H1 (cell line): ENCODE measurements at regions not wholly inside any gene's neighbourhood (a gene's known extent, or its start where the extent isn't known, plus 50 kb on each side); places are given as distances from the start of the nearest gene placed in this dataset.

Experiments
- CTCF ChIA-PET: fragments of 300-600 bp; sonication (Branson Sonifier 250); formaldehyde crosslinking; loops from one replicate; lab custom pipeline; 2021; ENCODE audit not compliant: partially characterized antibody; lab: Charles Lee
- POLR2A ChIA-PET: fragments of 300-600 bp; sonication (Branson Sonifier 250); formaldehyde crosslinking; loops from one replicate; lab custom pipeline; 2021; ENCODE audit warnings: inconsistent platforms; ENCODE audit not compliant: partially characterized antibody; lab: Charles Lee
- DNase-seq, 2 experiments: peaks; one replicate each; pipeline versions ENCODE4 v3.0.0 to v3.0.0-alpha.2; 2010 to 2022; ENCODE audit warnings: low spot score in 2 of 2, low read depth in 1 of 2, mixed read lengths in 1 of 2
- FAIRE-seq: peaks from 2 replicates; lab custom pipeline; 2011; peaks lifted over from hg19 to GRCh38; lab: Jason Lieb, UNC
- H2AFZ ChIP-seq: 2 replicates; pipeline ENCODE4 v1.8.1; 2012; ENCODE audit warnings: low read length, inconsistent platforms
- H2AK5ac ChIP-seq: 2 replicates; pipeline ENCODE4 v1.6.1; 2013; ENCODE audit warnings: low read depth, low read length
- H2BK120ac ChIP-seq: replicated peaks from 2 replicates; pipeline ENCODE3; 2013; ENCODE audit warnings: low read depth, low read length, inconsistent platforms
- H2BK12ac ChIP-seq: 2 replicates; pipeline ENCODE4 v1.6.1; 2013; ENCODE audit warnings: low read depth, low read length
- H2BK15ac ChIP-seq: 2 replicates; pipeline ENCODE4 v1.6.1; 2013; ENCODE audit warnings: low read length
- H2BK20ac ChIP-seq: 2 replicates; pipeline ENCODE4 v1.6.1; 2013; ENCODE audit warnings: low read length
- H2BK5ac ChIP-seq: 2 replicates; pipeline ENCODE4 v1.6.1; 2013; ENCODE audit warnings: low read depth, low read length
- H3K14ac ChIP-seq: 2 replicates; pipeline ENCODE4 v1.6.1; 2013; ENCODE audit warnings: inconsistent platforms; ENCODE audit not compliant: insufficient read length
- H3K18ac ChIP-seq: 2 replicates; pipeline ENCODE4 v1.6.1; 2013; ENCODE audit warnings: low read length; ENCODE audit errors: extremely low read depth
- H3K23ac ChIP-seq: 2 replicates; pipeline ENCODE4 v1.6.1; 2013; ENCODE audit warnings: inconsistent platforms; ENCODE audit not compliant: insufficient read length
- H3K23me2 ChIP-seq: 2 replicates; pipeline ENCODE4 v1.6.1; 2013; ENCODE audit warnings: low read depth, low read length
- H3K27ac ChIP-seq: 2 replicates; pipeline ENCODE4 v1.6.1; 2011; ENCODE audit warnings: low read depth, low read length, inconsistent platforms
- H3K27me3 ChIP-seq, 4 experiments: replicated peaks in 1 of 4; 1 replicate in 1 of 4; 2 replicates in 3 of 4; pipeline versions ENCODE4 v1.6.1 to v1.8.1; 2011 to 2013; ENCODE audit warnings: low read length in 3 of 4, mild to moderate bottlenecking in 3 of 4, inconsistent platforms in 2 of 4, mixed read lengths in 2 of 4, moderate library complexity in 1 of 4; ENCODE audit not compliant: control insufficient read depth in 3 of 4, insufficient read depth in 3 of 4; ENCODE audit errors: extremely low read depth in 1 of 4
- H3K36me3 ChIP-seq, 4 experiments: 2 replicates each; pipeline versions ENCODE4 v1.6.1 to v1.8.1; 2011 to 2013; ENCODE audit warnings: mild to moderate bottlenecking in 4 of 4, low read length in 3 of 4, moderate library complexity in 2 of 4, control low read depth in 1 of 4, inconsistent platforms in 1 of 4; ENCODE audit not compliant: insufficient read depth in 4 of 4, control insufficient read depth in 2 of 4
- H3K4ac ChIP-seq: replicated peaks from 2 replicates; pipeline ENCODE3; 2013; ENCODE audit warnings: low read length, low read depth, mixed read lengths, inconsistent platforms; ENCODE audit not compliant: insufficient read length
- H3K4me1 ChIP-seq, 4 experiments: replicated peaks in 1 of 4; 1 replicate in 1 of 4; 2 replicates in 3 of 4; pipeline versions ENCODE4 v1.6.1 to v1.8.1; 2011 to 2013; ENCODE audit warnings: low read length in 3 of 4, inconsistent platforms in 2 of 4, mixed read lengths in 1 of 4; ENCODE audit not compliant: insufficient read depth in 4 of 4, control insufficient read depth in 3 of 4
- H3K4me2 ChIP-seq, 2 experiments: 2 replicates each; pipeline versions ENCODE4 v1.6.1 to v1.8.1; 2011 to 2013; ENCODE audit warnings: low read depth in 2 of 2, low read length in 2 of 2, control low read depth in 1 of 2, inconsistent platforms in 1 of 2, mild to moderate bottlenecking in 1 of 2; ENCODE audit not compliant: insufficient read depth in 1 of 2
- H3K4me3 ChIP-seq, 4 experiments: fragments of 200-600, 300-600 bp in 1 of 4; sonication (generic), shearing (Covaris generic), sonication (Bioruptor Twin) in 1 of 4; 2 replicates each; pipeline versions ENCODE4 v1.5.1 to v1.8.1; 2011 to 2016; ENCODE audit warnings: low read length in 4 of 4, low read depth in 3 of 4, control low read depth in 2 of 4, inconsistent platforms in 2 of 4, mild to moderate bottlenecking in 2 of 4, mixed read lengths in 1 of 4, moderate library complexity in 1 of 4; ENCODE audit not compliant: insufficient read depth in 2 of 4; ENCODE audit errors: extremely low read depth in 1 of 4
- H3K56ac ChIP-seq: replicated peaks from 2 replicates; pipeline ENCODE3; 2013; ENCODE audit warnings: low read depth, mild to moderate bottlenecking, mixed read lengths, low read length, inconsistent platforms; ENCODE audit not compliant: insufficient read length
- H3K79me1 ChIP-seq: 2 replicates; pipeline ENCODE4 v1.6.1; 2013; ENCODE audit warnings: low read depth, low read length, control low read depth
- H3K79me2 ChIP-seq, 2 experiments: 2 replicates each; pipeline versions ENCODE4 v1.6.1 to v1.8.1; 2012 to 2013; ENCODE audit warnings: low read length in 2 of 2, mild to moderate bottlenecking in 2 of 2, inconsistent platforms in 1 of 2; ENCODE audit not compliant: insufficient read depth in 2 of 2, control insufficient read depth in 1 of 2
- H3K9ac ChIP-seq, 4 experiments: replicated peaks in 1 of 4; 1 replicate in 1 of 4; 2 replicates in 3 of 4; pipeline versions ENCODE4 v1.6.1 to v1.8.1; 2011 to 2013; ENCODE audit warnings: low read depth in 3 of 4, low read length in 3 of 4, control low read depth in 2 of 4, mild to moderate bottlenecking in 2 of 4, moderate library complexity in 2 of 4, inconsistent platforms in 1 of 4; ENCODE audit errors: extremely low read depth in 1 of 4
- H3K9me3 ChIP-seq, 2 experiments: 2 replicates each; pipeline versions ENCODE4 v1.6.1 to v1.8.1; 2012 to 2013; ENCODE audit warnings: mild to moderate bottlenecking in 2 of 2, moderate library complexity in 2 of 2, control low read depth in 1 of 2, inconsistent platforms in 1 of 2, low read depth in 1 of 2, low read length in 1 of 2, mixed read lengths in 1 of 2; ENCODE audit not compliant: insufficient read depth in 2 of 2
- H4K20me1 ChIP-seq, 2 experiments: replicated peaks in 1 of 2; 2 replicates each; pipeline versions ENCODE3 to v1.8.1; 2011 to 2013; ENCODE audit warnings: inconsistent platforms in 2 of 2, low read length in 2 of 2, mild to moderate bottlenecking in 1 of 2; ENCODE audit not compliant: insufficient read depth in 2 of 2, control insufficient read depth in 1 of 2
- H4K5ac ChIP-seq: 2 replicates; pipeline ENCODE4 v1.6.1; 2013; ENCODE audit warnings: low read length, low read depth, mixed read lengths, inconsistent platforms; ENCODE audit not compliant: insufficient read length
- H4K8ac ChIP-seq: 2 replicates; pipeline ENCODE4 v1.8.0; 2013; ENCODE audit warnings: mild to moderate bottlenecking, moderate library complexity, low read length, inconsistent platforms; ENCODE audit not compliant: insufficient read depth; ENCODE audit errors: extremely low read depth
- H4K91ac ChIP-seq: replicated peaks from 2 replicates; pipeline ENCODE3; 2013; ENCODE audit warnings: low read length, mixed read lengths, inconsistent platforms; ENCODE audit not compliant: insufficient read length
- ASH2L ChIP-seq: fragments of 200-600, 300-600 bp; sonication (generic); IDR thresholded peaks from one replicate; pipeline ENCODE4 v1.7.1; 2017; ENCODE audit warnings: low read length
- ATF3 ChIP-seq: IDR thresholded peaks from 2 replicates; pipeline ENCODE4 v1.6.1; 2011; ENCODE audit warnings: low read depth, mild to moderate bottlenecking, low read length; ENCODE audit not compliant: insufficient read depth
- BACH1 ChIP-seq: IDR thresholded peaks from 2 replicates; pipeline ENCODE4 v1.6.1; 2012; ENCODE audit warnings: low read length, improper control_type of control experiment
- CHD2 ChIP-seq: IDR thresholded peaks from 2 replicates; pipeline ENCODE4 v1.6.1; 2012; ENCODE audit warnings: low read length, improper control_type of control experiment
- NRF1 ChIP-seq: IDR thresholded peaks from 2 replicates; pipeline ENCODE4 v1.6.1; 2011; ENCODE audit warnings: mild to moderate bottlenecking, low read depth, low read length, improper control_type of control experiment
- SRF ChIP-seq: IDR thresholded peaks from 2 replicates; pipeline ENCODE4 v1.6.1; 2011; ENCODE audit warnings: mild to moderate bottlenecking, low read depth, low read length, moderate library complexity
- TAF1 ChIP-seq: IDR thresholded peaks from 2 replicates; pipeline ENCODE4 v1.6.1; 2011; ENCODE audit warnings: mild to moderate bottlenecking, low read depth, low read length
- WGBS, 2 experiments: shearing (Covaris generic) in 1 of 2; methylation state at CpG; one replicate each; pipeline versions ENCODE4 v1.1.6 to v1.1.7; 2013 to 2015; ENCODE audit warnings: low lambda C conversion rate in 2 of 2, mixed read lengths in 2 of 2, inconsistent platforms in 1 of 2, low coverage in 1 of 2, missing lambda C conversion rate in 1 of 2; ENCODE audit not compliant: insufficient replicate concordance in 2 of 2, insufficient coverage in 1 of 2, insufficient read length in 1 of 2; ENCODE audit errors: extremely low coverage in 1 of 2, missing lambda C conversion rate in 1 of 2; 5-methylcytosine and 5-hydroxymethylcytosine counted together

DNA sequence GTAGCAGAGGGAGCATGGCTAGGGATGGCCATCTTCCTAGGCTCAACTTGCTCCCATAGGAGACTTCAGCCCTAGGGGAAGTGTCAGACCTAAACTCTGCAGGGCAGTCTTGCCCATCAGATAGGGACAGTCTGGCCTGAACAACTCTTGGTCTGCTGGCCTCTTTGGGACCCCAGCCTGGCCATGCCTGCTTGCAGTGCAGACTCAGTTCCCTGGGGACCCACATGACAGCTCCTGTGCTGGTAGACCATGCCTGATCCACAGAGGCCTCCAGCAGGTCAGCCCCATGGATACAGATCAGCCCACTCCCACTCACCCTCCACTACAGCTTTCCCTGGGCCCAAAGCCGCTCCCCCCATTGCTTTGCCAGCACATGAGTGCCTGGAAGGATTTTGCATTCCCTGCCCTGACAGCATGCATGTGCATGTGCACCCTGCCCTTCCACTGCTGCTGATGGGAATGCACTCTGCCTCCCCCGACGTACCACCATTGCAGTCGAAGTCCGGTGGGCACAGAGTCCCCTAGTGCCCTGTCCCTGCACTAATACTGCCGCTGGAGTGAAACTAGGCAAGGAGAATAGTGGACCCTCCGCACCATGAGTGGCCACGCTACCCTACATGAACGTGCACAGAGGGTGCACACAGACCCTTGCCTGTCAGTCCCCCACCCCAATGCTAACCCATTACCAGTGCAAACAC, 841.4 kb downstream of the FSCB start:
- no peaks in the 10 kb centered on the region for H3K79me2 ChIP-seq
- H3K14ac ChIP-seq = no peak overlapping the region
- H3K27me3 ChIP-seq = no peaks in the 10 kb centered on the region
- no peak overlapping the region for H3K4ac ChIP-seq
- CTCF ChIA-PET = interaction anchor here (0.6 to 1.7 kb wide), 2 partner anchors 16 to 609 kb away, joined by 3 read pairs; no protein-coding TSS in a partner anchor
- DNase-seq (no peak), FAIRE-seq (no peak)
- POLR2A ChIA-PET = no interaction called here
- no peak overlapping the region for H3K27ac ChIP-seq
- no peak overlapping the region for H3K23ac ChIP-seq
- no peak overlapping the region for H4K8ac ChIP-seq
- no peak overlapping the region for H4K5ac ChIP-seq
- no peaks in the 10 kb centered on the region for H3K4me1 ChIP-seq
- no peak overlapping the region for H3K18ac ChIP-seq
- no peak overlapping the region for H2BK15ac ChIP-seq
- H3K9me3 ChIP-seq = no peaks in the 10 kb centered on the region
- H3K9ac ChIP-seq = no peak overlapping the region
- TF ChIP-seq ATF3 (no peak), CHD2 (no peak), TAF1 (no peak), ASH2L (no peak), NRF1 (no peak), BACH1 (no peak), SRF (no peak)
- no peak overlapping the region for H3K4me2 ChIP-seq
- H2AK5ac ChIP-seq = no peak overlapping the region
- H3K4me3 ChIP-seq = no peak overlapping the region
- H2BK20ac ChIP-seq = no peak overlapping the region
- no peaks in the 10 kb centered on the region for H3K23me2 ChIP-seq
- no peak overlapping the region for H4K91ac ChIP-seq
- no peak overlapping the region for H2BK120ac ChIP-seq
- H2BK5ac ChIP-seq = no peak overlapping the region
- 90% methylated on average over 9 of the region's 9 CpGs; no CpG with 5 or more reads in 1 of the 2 experiments for WGBS, 2 experiments
- H2BK12ac ChIP-seq = no peak overlapping the region
- no peak overlapping the region for H3K56ac ChIP-seq
- H3K36me3 ChIP-seq = no peaks in the 10 kb centered on the region
- H2AFZ ChIP-seq = no peak overlapping the region
- no peaks in the 10 kb centered on the region for H4K20me1 ChIP-seq
- no peaks in the 10 kb centered on the region for H3K79me1 ChIP-seq
